ENCODE measurements at regions not wholly inside any gene's neighbourhood (a gene's known extent, or its start where the extent isn't known, plus 50 kb on each side); places are given as distances from the start of the nearest gene placed in this dataset.

- no peaks in the 10 kb centered on the region for H3K27me3 ChIP-seq (ENCODE audit: insufficient read depth)
- no peak for DNase-seq
- no peak for TF ChIP-seq GATA2 (CRISPR knock-in tag; IDR thresholded peaks at IDR 0.05)
- no peak for TF ChIP-seq EZH2phosphoT487 (IDR thresholded peaks at IDR 0.05; ENCODE audit: borderline replicate concordance, low read depth)
- no peak for TF ChIP-seq FOXM1 (IDR thresholded peaks at IDR 0.05; ENCODE audit: low read depth)
- TF ChIP-seq SIN3A (IDR thresholded peaks at IDR 0.05; ENCODE audit: borderline replicate concordance, low read depth, low read length): no peak
- TF ChIP-seq IRF3 (IDR thresholded peaks at IDR 0.05; ENCODE audit: low read depth, low read length): no peak
- no peak for TF ChIP-seq PBX3 (IDR thresholded peaks at IDR 0.05)
- no peak for TF ChIP-seq MEF2A (IDR thresholded peaks at IDR 0.05; ENCODE audit: borderline replicate concordance, low read depth)
- no peak for TF ChIP-seq ELF1 (IDR thresholded peaks at IDR 0.05)
- TF ChIP-seq POLR2AphosphoS5 (IDR thresholded peaks at IDR 0.05; ENCODE audit: low read depth, low read length): no peak
- no peak for TF ChIP-seq JUND (IDR thresholded peaks at IDR 0.05)
- no peak for TF ChIP-seq RFX5 (IDR thresholded peaks at IDR 0.05; ENCODE audit: low read length)
- no peak for TF ChIP-seq USF2 (IDR thresholded peaks at IDR 0.05; ENCODE audit: borderline replicate concordance, low read depth, low read length)
- no peak for TF ChIP-seq FOSL2 (IDR thresholded peaks at IDR 0.05; ENCODE audit: borderline replicate concordance, low read depth)
- TF ChIP-seq MXI1 (IDR thresholded peaks at IDR 0.05; ENCODE audit: low read depth, low read length): no peak
- no peak for TF ChIP-seq TAF1 (IDR thresholded peaks at IDR 0.05; ENCODE audit: borderline replicate concordance, low read depth, low read length)
- TF ChIP-seq USF1 (IDR thresholded peaks at IDR 0.05; ENCODE audit: borderline replicate concordance, low read depth): no peak
- TF ChIP-seq CHD2 (IDR thresholded peaks at IDR 0.05; ENCODE audit: low read length, partially characterized antibody): no peak
- no peak for TF ChIP-seq MAX (IDR thresholded peaks at IDR 0.05; ENCODE audit: low read depth)
- TF ChIP-seq YY1 (IDR thresholded peaks at IDR 0.05; ENCODE audit: low read depth): no peak
- H3K27ac ChIP-seq (ENCODE audit: low read depth in 2 of 2, low read length in 1 of 2): no peak overlapping the region
- POLR2A ChIA-PET: no interaction called here
- CTCF ChIA-PET: no interaction called here
- H3K79me2 ChIP-seq (ENCODE audit: insufficient read depth): no peaks in the 10 kb centered on the region
- 97% methylated on average over 11 of the region's 11 CpGs for WGBS (ENCODE audit: low lambda C conversion rate)
- H3K4me3 ChIP-seq (ENCODE audit: low read depth in 2 of 2, low read length in 1 of 2): no peak overlapping the region
- H3F3A ChIP-seq (replicated peaks; ENCODE audit: insufficient read depth): no peaks in the 10 kb centered on the region
- H3K9me2 ChIP-seq: no peaks in the 10 kb centered on the region
- no peaks in the 10 kb centered on the region for H3K36me3 ChIP-seq (replicated peaks in 1 of 2; ENCODE audit: control insufficient read depth in 1 of 2, insufficient read depth in 2 of 2, low read length in 1 of 2)
- no peaks in the 10 kb centered on the region for H3K4me1 ChIP-seq (ENCODE audit: control insufficient read depth in 1 of 2, insufficient read depth in 2 of 2, low read depth in 1 of 2, low read length in 1 of 2)
- no peak overlapping the region for H2AFZ ChIP-seq (ENCODE audit: low read depth)
- no peaks in the 10 kb centered on the region for H3K9me3 ChIP-seq
- H4K20me1 ChIP-seq (ENCODE audit: insufficient read depth): no peaks in the 10 kb centered on the region
- H3K9ac ChIP-seq: no peak overlapping the region
- H3K4me2 ChIP-seq: no peak overlapping the region
Measured at GRCh38 chr9:129344641-129345495, 166.8 kb upstream of the IER5L start.
